GM19023 (cell line): ENCODE measurements at regions not wholly inside any gene's neighbourhood (a gene's known extent, or its start where the extent isn't known, plus 50 kb on each side); places are given as distances from the start of the nearest gene placed in this dataset.
"Not testable (repeated sequence)": the region's sequence is repeated elsewhere in the genome, so short reads cannot be mapped to it uniquely, and the experiment has no call there.

ENCODE experiments used
- ATAC-seq: cut with Tn5 transposase; IDR thresholded peaks from one replicate; pipeline ENCODE4 v1.9.1; 2021; ENCODE audit warnings: mild to moderate bottlenecking, moderate library complexity; ENCODE audit not compliant: unreplicated experiment

- no peak for ATAC-seq
Observed at GRCh38 chr9:38259056-38259455, 133.4 kb upstream of the ALDH1B1 start.

GRCh38 chr9:38257626-38258215 is 134.8 kb upstream of the ALDH1B1 start:
- no peak for ATAC-seq

GRCh38 chr9:38256461-38256860 is 136.0 kb upstream of the ALDH1B1 start:
- ATAC-seq: no peak

- no peak for ATAC-seq
Observed at GRCh38 chr9:38255599-38255998, 136.9 kb upstream of the ALDH1B1 start.

- no peak for ATAC-seq
Observed at GRCh38 chr9:38254756-38255155, 137.7 kb upstream of the ALDH1B1 start.

- no peak for ATAC-seq
Observed at GRCh38 chr9:38254151-38254550, 138.4 kb upstream of the ALDH1B1 start.

GRCh38 chr9:38253200-38253599 is 139.3 kb upstream of the ALDH1B1 start:
- no peak for ATAC-seq

- no peak for ATAC-seq
Observed at GRCh38 chr9:38251036-38251860, 141.3 kb upstream of the ALDH1B1 start.

GRCh38 chr9:38250279-38251035 is 142.0 kb upstream of the ALDH1B1 start:
- no peak for ATAC-seq

- no peak for ATAC-seq
Observed at GRCh38 chr9:38249587-38250210, 142.8 kb upstream of the ALDH1B1 start.

GRCh38 chr9:38249049-38249448 is 143.5 kb upstream of the ALDH1B1 start:
- ATAC-seq: no peak

- no peak for ATAC-seq
Observed at GRCh38 chr9:38246833-38247232, 145.7 kb upstream of the ALDH1B1 start.

GRCh38 chr9:38244971-38245370 is 147.5 kb upstream of the ALDH1B1 start:
- no peak for ATAC-seq

GRCh38 chr9:38243993-38244392 is 148.5 kb upstream of the ALDH1B1 start:
- ATAC-seq: no peak

- ATAC-seq: not testable (repeated sequence)
Observed at GRCh38 chr9:38242151-38242550, 150.4 kb upstream of the ALDH1B1 start.

- ATAC-seq: no peak
Observed at GRCh38 chr9:38240051-38240450, 152.5 kb upstream of the ALDH1B1 start.

GRCh38 chr9:38235244-38235643 is 157.3 kb upstream of the ALDH1B1 start:
- ATAC-seq: no peak

- no peak for ATAC-seq
Observed at GRCh38 chr9:38234479-38235170, 157.9 kb upstream of the ALDH1B1 start.

GRCh38 chr9:38233796-38234355 is 158.6 kb upstream of the ALDH1B1 start:
- ATAC-seq: no peak

- no peak for ATAC-seq
Observed at GRCh38 chr9:38233343-38233742, 159.2 kb upstream of the ALDH1B1 start.
